ENCODE measurements at regions not wholly inside any gene's neighbourhood (a gene's known extent, or its start where the extent isn't known, plus 50 kb on each side); places are given as distances from the start of the nearest gene placed in this dataset.

GRCh38 chr6:140977403-140977802 is 1155.3 kb upstream of the GJE1 start:
- intact Hi-C loops (cut with micrococcal nuclease; ENCODE audit: unreplicated experiment): no loop called here
- ChIA-PET CTCF (no interaction called here), POLR2A (ENCODE audit: low non-redundant PET) (no interaction called here)
- no TSS peak for BruUV-seq (replicated peaks)
- no peak for TF ChIP-seq CTCF (conservative IDR thresholded peaks at IDR 0.05; ENCODE audit: low read depth, low read length)
- TF ChIP-seq EZH2 (IDR thresholded peaks at IDR 0.05; ENCODE audit: borderline replicate concordance, low read depth, low read length, poor library complexity, severe bottlenecking): no peak
- no peak overlapping the region for H3K27ac ChIP-seq (ENCODE audit: low read depth, low read length, poor library complexity, severe bottlenecking)
- DNase-seq (ENCODE audit: low spot score): no peak
- no peak overlapping the region for H3K4me3 ChIP-seq (ENCODE audit: low read depth, low read length, poor library complexity, severe bottlenecking)
- no peaks in the 10 kb centered on the region for H3K4me1 ChIP-seq (ENCODE audit: insufficient read depth, low read length, poor library complexity, severe bottlenecking)
- H3K36me3 ChIP-seq (ENCODE audit: insufficient read depth, low read length, poor library complexity, severe bottlenecking): no peaks in the 10 kb centered on the region
- no peaks in the 10 kb centered on the region for H3K27me3 ChIP-seq (replicated peaks; ENCODE audit: insufficient read depth, low read depth, low read length, poor library complexity)
- H3K9me3 ChIP-seq (ENCODE audit: low read depth, low read length, poor library complexity, severe bottlenecking): peaks cover 2% of the 10 kb centered on the region

- BruUV-seq (replicated peaks): no TSS peak
- no peak overlapping the region for H3K27ac ChIP-seq (ENCODE audit: low read depth, low read length, poor library complexity, severe bottlenecking)
- H3K4me1 ChIP-seq (ENCODE audit: insufficient read depth, low read length, poor library complexity, severe bottlenecking): no peaks in the 10 kb centered on the region
- TF ChIP-seq CTCF (conservative IDR thresholded peaks at IDR 0.05; ENCODE audit: low read depth, low read length): no peak
- TF ChIP-seq EZH2 (IDR thresholded peaks at IDR 0.05; ENCODE audit: borderline replicate concordance, low read depth, low read length, poor library complexity, severe bottlenecking): no peak
- H3K9me3 ChIP-seq (ENCODE audit: low read depth, low read length, poor library complexity, severe bottlenecking): peaks cover 2% of the 10 kb centered on the region
- ChIA-PET POLR2A (ENCODE audit: low non-redundant PET) (no interaction called here), CTCF (no interaction called here)
- H3K4me3 ChIP-seq (ENCODE audit: low read depth, low read length, poor library complexity, severe bottlenecking): no peak overlapping the region
- DNase-seq (ENCODE audit: low spot score): no peak
- intact Hi-C loops (cut with micrococcal nuclease; ENCODE audit: unreplicated experiment): no loop called here
- H3K36me3 ChIP-seq (ENCODE audit: insufficient read depth, low read length, poor library complexity, severe bottlenecking): no peaks in the 10 kb centered on the region
- no peaks in the 10 kb centered on the region for H3K27me3 ChIP-seq (replicated peaks; ENCODE audit: insufficient read depth, low read depth, low read length, poor library complexity)
Observed at GRCh38 chr6:140976806-140977205, 1155.9 kb upstream of the GJE1 start.

GRCh38 chr6:140970485-140970884 is 1162.2 kb upstream of the GJE1 start:
- Histone ChIP-seq H3K36me3 (ENCODE audit: insufficient read depth, low read length, poor library complexity, severe bottlenecking) (no peaks in the 10 kb centered on the region), H3K27ac (ENCODE audit: low read depth, low read length, poor library complexity, severe bottlenecking) (no peak overlapping the region), H3K4me1 (ENCODE audit: insufficient read depth, low read length, poor library complexity, severe bottlenecking) (no peaks in the 10 kb centered on the region), H3K4me3 (ENCODE audit: low read depth, low read length, poor library complexity, severe bottlenecking) (no peak overlapping the region), H3K9me3 (ENCODE audit: low read depth, low read length, poor library complexity, severe bottlenecking) (no peaks in the 10 kb centered on the region), H3K27me3 (replicated peaks; ENCODE audit: insufficient read depth, low read depth, low read length, poor library complexity) (no peaks in the 10 kb centered on the region)
- no peak for DNase-seq (ENCODE audit: low spot score)
- ChIA-PET POLR2A (ENCODE audit: low non-redundant PET) (no interaction called here), CTCF (no interaction called here)
- intact Hi-C loops (cut with micrococcal nuclease; ENCODE audit: unreplicated experiment): no loop called here
- BruUV-seq (replicated peaks): no TSS peak
- TF ChIP-seq CTCF (conservative IDR thresholded peaks at IDR 0.05; ENCODE audit: low read depth, low read length): no peak
- TF ChIP-seq EZH2 (IDR thresholded peaks at IDR 0.05; ENCODE audit: borderline replicate concordance, low read depth, low read length, poor library complexity, severe bottlenecking): no peak

Measured in A673 (cell line).